Aorta (tissue), 5 donors: ENCODE measurements at regions not wholly inside any gene's neighbourhood (a gene's known extent, or its start where the extent isn't known, plus 50 kb on each side); places are given as distances from the start of the nearest gene placed in this dataset.
"Not testable (repeated sequence)": the region's sequence is repeated elsewhere in the genome, so short reads cannot be mapped to it uniquely, and the experiment has no call there.

Experiments used
- ATAC-seq: fragments of 200-7000 bp; cut with Tn5 transposase; one replicate; pipeline ENCODE4 v1.9.1; 2022; ENCODE audit warnings: moderate library complexity; ENCODE audit not compliant: low FRiP score
- DNase-seq, 2 donors: peaks; one replicate each; pipeline ENCODE4 v3.0.0-alpha.2; 2020
- H3K27ac ChIP-seq, 2 donors: one replicate each; pipeline ENCODE4 v1.5.1; 2013; ENCODE audit warnings: low read length in 2 of 2, mild to moderate bottlenecking in 2 of 2, moderate library complexity in 2 of 2, control low read depth in 1 of 2, inconsistent platforms in 1 of 2, low read depth in 1 of 2
- H3K27me3 ChIP-seq, 2 donors: one replicate each; pipeline ENCODE4 v1.6.1; 2013; ENCODE audit warnings: control low read depth in 1 of 2, low read length in 1 of 2, mild to moderate bottlenecking in 1 of 2, moderate library complexity in 1 of 2; ENCODE audit not compliant: insufficient read depth in 2 of 2, control insufficient read depth in 1 of 2
- H3K36me3 ChIP-seq, 2 donors: one replicate each; pipeline ENCODE4 v1.6.1; 2013; ENCODE audit warnings: control low read depth in 1 of 2, low read length in 1 of 2, mild to moderate bottlenecking in 1 of 2; ENCODE audit not compliant: insufficient read depth in 2 of 2, control insufficient read depth in 1 of 2
- H3K4me1 ChIP-seq, 2 donors: one replicate each; pipeline ENCODE4 v1.6.1; 2013; ENCODE audit warnings: low read length in 2 of 2, control low read depth in 1 of 2, mild to moderate bottlenecking in 1 of 2, moderate library complexity in 1 of 2; ENCODE audit not compliant: insufficient read depth in 2 of 2, control insufficient read depth in 1 of 2
- H3K4me3 ChIP-seq, 2 donors: one replicate each; pipeline ENCODE4 v1.5.1; 2013; ENCODE audit warnings: low read length in 2 of 2, control low read depth in 1 of 2, mild to moderate bottlenecking in 1 of 2
- H3K9me3 ChIP-seq: one replicate; pipeline ENCODE4 v1.6.1; 2013; ENCODE audit warnings: mild to moderate bottlenecking, low read length; ENCODE audit not compliant: control insufficient read depth
- WGBS, 2 donors: extraction: QIAGEN DNeasy Blood & Tissue Kit; methylation state at CpG; one replicate each; pipeline ENCODE4 v1.1.7; 2013; 5-methylcytosine and 5-hydroxymethylcytosine counted together
- intact Hi-C, 2 donors: fragments of 100-400 bp; cut with DNase I; formaldehyde crosslinking; loops; one replicate each; pipeline versions ENCODE4 v1.14.2 to v1.15.0; 2022
- donor health status: healthy with polysubstance abuse.
- donor health status: Bipolar disorder and iron deficiency.
- donor health status: DM: no; HTN: no; CAD: no.
- donor health status: DM: no; HTN: no; CAD: no.
- donor health status: DM: yes; HTN: yes; CAD: no.

GRCh38 chr9:94413665-94414064 is 85.2 kb upstream of the NUTM2F start:
- H3K36me3 ChIP-seq, H3K9me3 ChIP-seq, intact Hi-C loops, H3K27me3 ChIP-seq, DNase-seq, H3K4me1 ChIP-seq, H3K4me3 ChIP-seq, ATAC-seq, H3K27ac ChIP-seq: not testable (repeated sequence)
- WGBS, 2 donors: 88% methylated on average over 2 of the region's 2 CpGs

- H3K36me3 ChIP-seq, H3K27me3 ChIP-seq, H3K4me1 ChIP-seq, H3K9me3 ChIP-seq, DNase-seq, H3K4me3 ChIP-seq, H3K27ac ChIP-seq, ATAC-seq, intact Hi-C loops: not testable (repeated sequence)
- WGBS, 2 donors: 94 to 96% methylated on average over 5 of the region's 5 CpGs
Measured at GRCh38 chr9:94415111-94415510, 86.7 kb upstream of the NUTM2F start.

- H3K27me3 ChIP-seq, H3K36me3 ChIP-seq, H3K4me1 ChIP-seq, H3K4me3 ChIP-seq, H3K9me3 ChIP-seq, ATAC-seq, H3K27ac ChIP-seq, DNase-seq, intact Hi-C loops: not testable (repeated sequence)
- WGBS, 2 donors: 45 to 46% methylated on average over 5 of the region's 5 CpGs
Measured at GRCh38 chr9:94420098-94420497, 91.7 kb upstream of the NUTM2F start.

GRCh38 chr9:94421951-94422350 is 93.5 kb upstream of the NUTM2F start:
- intact Hi-C loops, H3K4me1 ChIP-seq, ATAC-seq, H3K27ac ChIP-seq, H3K36me3 ChIP-seq, H3K27me3 ChIP-seq, DNase-seq, H3K9me3 ChIP-seq, H3K4me3 ChIP-seq: not testable (repeated sequence)
- 80 to 88% methylated on average over 8 to 9 of the region's 9 CpGs for WGBS, 2 donors

GRCh38 chr9:94425312-94425711 is 96.9 kb upstream of the NUTM2F start:
- H3K27ac ChIP-seq, H3K9me3 ChIP-seq, H3K27me3 ChIP-seq, H3K36me3 ChIP-seq, H3K4me3 ChIP-seq, DNase-seq, H3K4me1 ChIP-seq, ATAC-seq, intact Hi-C loops: not testable (repeated sequence)
- 93 to 96% methylated on average over 2 to 4 of the region's 4 CpGs for WGBS, 2 donors

GRCh38 chr9:94437128-94437527 is 108.7 kb upstream of the NUTM2F start:
- intact Hi-C loops, H3K9me3 ChIP-seq, H3K4me1 ChIP-seq, H3K27me3 ChIP-seq, H3K4me3 ChIP-seq, ATAC-seq, DNase-seq, H3K27ac ChIP-seq, H3K36me3 ChIP-seq: not testable (repeated sequence)
- WGBS, 2 donors: no CpG with 5 or more reads among the region's 2 CpGs

GRCh38 chr9:94438336-94438735 is 109.9 kb upstream of the NUTM2F start:
- intact Hi-C loops, H3K4me3 ChIP-seq, ATAC-seq, H3K9me3 ChIP-seq, H3K4me1 ChIP-seq, H3K27me3 ChIP-seq, DNase-seq, H3K36me3 ChIP-seq, H3K27ac ChIP-seq: not testable (repeated sequence)
- WGBS, 2 donors: 100% methylated on average over 1 of the region's 1 CpG; no CpG with 5 or more reads in 1 of the 2 donors

- H3K9me3 ChIP-seq, H3K27me3 ChIP-seq, H3K4me1 ChIP-seq, H3K36me3 ChIP-seq, DNase-seq, intact Hi-C loops, H3K27ac ChIP-seq, ATAC-seq, H3K4me3 ChIP-seq: not testable (repeated sequence)
- 29 to 30% methylated on average over 1 of the region's 1 CpG for WGBS, 2 donors
Measured at GRCh38 chr9:94441146-94441545, 112.7 kb upstream of the NUTM2F start.

- H3K4me3 ChIP-seq: no peak overlapping the region
- WGBS, 2 donors: 94 to 96% methylated on average over 2 of the region's 2 CpGs
- intact Hi-C loops: no loop called here
- no peaks in the 10 kb centered on the region for H3K27me3 ChIP-seq
- DNase-seq: no peak
- ATAC-seq: no peak
- H3K36me3 ChIP-seq: peaks cover 0 to 5% of the 10 kb centered on the region in 2 donors
- H3K4me1 ChIP-seq: no peaks in the 10 kb centered on the region
- no peaks in the 10 kb centered on the region for H3K9me3 ChIP-seq
- H3K27ac ChIP-seq: no peak overlapping the region
Measured at GRCh38 chr9:94441796-94442195, 113.1 kb upstream of the PCAT7 start.
